NCI-H345 (cell line): ENCODE measurements at regions not wholly inside any gene's neighbourhood (a gene's known extent, or its start where the extent isn't known, plus 50 kb on each side); places are given as distances from the start of the nearest gene placed in this dataset.
"Not testable (repeated sequence)": the region's sequence is repeated elsewhere in the genome, so short reads cannot be mapped to it uniquely, and the experiment has no call there.

Experiments used
- DNase-seq: peaks from one replicate; lab custom pipeline; 2025; lab: John Stamatoyannopoulos, UW

- no peak for DNase-seq
These were observed 402.9 kb upstream of the CLINT1 start for GRCh38 chr5:158261674-158262367.

GRCh38 chr5:158256096-158256495 lies 397.2 kb upstream of the CLINT1 start:
- DNase-seq: no peak

- no peak for DNase-seq
These were observed 396.7 kb upstream of the CLINT1 start for GRCh38 chr5:158255609-158256008.

- DNase-seq: no peak
These were observed 387.7 kb upstream of the CLINT1 start for GRCh38 chr5:158246661-158247060.

GRCh38 chr5:158245513-158245912 lies 386.6 kb upstream of the CLINT1 start:
- DNase-seq: no peak

GRCh38 chr5:158244882-158245281 lies 385.9 kb upstream of the CLINT1 start:
- DNase-seq: no peak

- DNase-seq: no peak
These were observed 377.8 kb upstream of the CLINT1 start for GRCh38 chr5:158236511-158237335.

GRCh38 chr5:158235159-158235547 lies 376.2 kb upstream of the CLINT1 start:
- DNase-seq: no peak

- no peak for DNase-seq
These were observed 375.6 kb upstream of the CLINT1 start for GRCh38 chr5:158234323-158235158.

GRCh38 chr5:158233735-158234322 lies 374.9 kb upstream of the CLINT1 start:
- DNase-seq: no peak

- not testable (repeated sequence) for DNase-seq
These were observed 368.4 kb upstream of the CLINT1 start for GRCh38 chr5:158227314-158227713.

- no peak for DNase-seq
These were observed 367.6 kb upstream of the CLINT1 start for GRCh38 chr5:158226496-158226895.

GRCh38 chr5:158224253-158224652 lies 365.3 kb upstream of the CLINT1 start:
- no peak for DNase-seq

- DNase-seq: no peak
These were observed 364.2 kb upstream of the CLINT1 start for GRCh38 chr5:158223054-158223600.

- no peak for DNase-seq
These were observed 354.0 kb upstream of the CLINT1 start for GRCh38 chr5:158212917-158213316.

GRCh38 chr5:158212237-158212636 lies 353.3 kb upstream of the CLINT1 start:
- no peak for DNase-seq

- no peak for DNase-seq
These were observed 350.4 kb upstream of the CLINT1 start for GRCh38 chr5:158209219-158209908.

GRCh38 chr5:158207733-158208132 lies 348.8 kb upstream of the CLINT1 start:
- no peak for DNase-seq

GRCh38 chr5:158205992-158206391 lies 347.0 kb upstream of the CLINT1 start:
- DNase-seq: no peak

- no peak for DNase-seq
These were observed 344.3 kb upstream of the CLINT1 start for GRCh38 chr5:158203261-158203660.

- no peak for DNase-seq
These were observed 343.9 kb upstream of the CLINT1 start for GRCh38 chr5:158202801-158203200.
